K562 (cell line): ENCODE measurements at regions not wholly inside any gene's neighbourhood (a gene's known extent, or its start where the extent isn't known, plus 50 kb on each side); places are given as distances from the start of the nearest gene placed in this dataset.

Experiments used
- KLF6 ChIP-seq: fragments of 250-450 bp; sonication (Bioruptor Pico); IDR thresholded peaks from 2 replicates; pipeline ENCODE4 v1.4.0; 2020; ENCODE audit warnings: mild to moderate bottlenecking, moderate library complexity, borderline replicate concordance
- SAFB ChIP-seq: fragments of 200-400 bp; formaldehyde crosslinking; IDR thresholded peaks from 2 replicates; pipeline ENCODE4 v1.6.1; 2017; ENCODE audit warnings: low read depth, low read length, borderline replicate concordance
- SIRT6 ChIP-seq: IDR thresholded peaks from one replicate; pipeline ENCODE4 v1.6.1; 2012; ENCODE audit warnings: low read depth, mild to moderate bottlenecking, control low read depth, inconsistent platforms, low read length, moderate library complexity
- TF ChIP-seq, protein P1 (sequence below): fragments of 450-650 bp; IDR thresholded peaks from 2 replicates; pipeline ENCODE4 v1.6.1; 2016; ENCODE audit warnings: mild to moderate bottlenecking, moderate library complexity

DNA sequence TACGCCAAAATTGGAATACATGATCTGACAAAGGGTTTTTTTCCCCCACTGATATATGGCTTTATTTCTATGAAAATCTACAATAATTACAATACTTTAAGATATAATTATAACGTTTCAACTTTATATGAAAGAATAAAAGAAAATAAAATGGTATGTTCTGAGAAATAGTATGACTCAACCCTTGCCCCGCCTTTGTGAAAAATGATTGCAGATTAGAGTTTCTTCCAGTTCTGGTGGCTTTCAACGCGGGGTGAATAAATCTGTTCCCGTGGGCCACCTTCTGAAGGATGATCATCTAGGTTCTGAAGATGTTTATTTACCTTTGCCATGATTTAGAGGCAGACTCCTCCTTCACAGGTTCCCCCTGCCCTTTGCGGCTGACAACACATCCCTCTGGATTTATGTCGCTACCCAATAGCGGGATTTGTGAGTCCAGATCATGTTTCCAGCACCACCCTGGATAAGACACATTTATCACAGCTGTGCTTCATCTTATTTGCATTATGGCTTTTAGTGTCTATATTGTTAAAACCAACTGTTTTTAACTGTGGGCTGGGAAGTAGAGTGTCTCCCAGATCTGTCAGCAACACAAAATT lies 607.0 kb upstream of the KIRREL3 start:
- TF ChIP-seq SIRT6 (no peak), KLF6 (CRISPR knock-in tag) (no peak), SAFB (no peak)
- TF ChIP-seq, protein P1, sequence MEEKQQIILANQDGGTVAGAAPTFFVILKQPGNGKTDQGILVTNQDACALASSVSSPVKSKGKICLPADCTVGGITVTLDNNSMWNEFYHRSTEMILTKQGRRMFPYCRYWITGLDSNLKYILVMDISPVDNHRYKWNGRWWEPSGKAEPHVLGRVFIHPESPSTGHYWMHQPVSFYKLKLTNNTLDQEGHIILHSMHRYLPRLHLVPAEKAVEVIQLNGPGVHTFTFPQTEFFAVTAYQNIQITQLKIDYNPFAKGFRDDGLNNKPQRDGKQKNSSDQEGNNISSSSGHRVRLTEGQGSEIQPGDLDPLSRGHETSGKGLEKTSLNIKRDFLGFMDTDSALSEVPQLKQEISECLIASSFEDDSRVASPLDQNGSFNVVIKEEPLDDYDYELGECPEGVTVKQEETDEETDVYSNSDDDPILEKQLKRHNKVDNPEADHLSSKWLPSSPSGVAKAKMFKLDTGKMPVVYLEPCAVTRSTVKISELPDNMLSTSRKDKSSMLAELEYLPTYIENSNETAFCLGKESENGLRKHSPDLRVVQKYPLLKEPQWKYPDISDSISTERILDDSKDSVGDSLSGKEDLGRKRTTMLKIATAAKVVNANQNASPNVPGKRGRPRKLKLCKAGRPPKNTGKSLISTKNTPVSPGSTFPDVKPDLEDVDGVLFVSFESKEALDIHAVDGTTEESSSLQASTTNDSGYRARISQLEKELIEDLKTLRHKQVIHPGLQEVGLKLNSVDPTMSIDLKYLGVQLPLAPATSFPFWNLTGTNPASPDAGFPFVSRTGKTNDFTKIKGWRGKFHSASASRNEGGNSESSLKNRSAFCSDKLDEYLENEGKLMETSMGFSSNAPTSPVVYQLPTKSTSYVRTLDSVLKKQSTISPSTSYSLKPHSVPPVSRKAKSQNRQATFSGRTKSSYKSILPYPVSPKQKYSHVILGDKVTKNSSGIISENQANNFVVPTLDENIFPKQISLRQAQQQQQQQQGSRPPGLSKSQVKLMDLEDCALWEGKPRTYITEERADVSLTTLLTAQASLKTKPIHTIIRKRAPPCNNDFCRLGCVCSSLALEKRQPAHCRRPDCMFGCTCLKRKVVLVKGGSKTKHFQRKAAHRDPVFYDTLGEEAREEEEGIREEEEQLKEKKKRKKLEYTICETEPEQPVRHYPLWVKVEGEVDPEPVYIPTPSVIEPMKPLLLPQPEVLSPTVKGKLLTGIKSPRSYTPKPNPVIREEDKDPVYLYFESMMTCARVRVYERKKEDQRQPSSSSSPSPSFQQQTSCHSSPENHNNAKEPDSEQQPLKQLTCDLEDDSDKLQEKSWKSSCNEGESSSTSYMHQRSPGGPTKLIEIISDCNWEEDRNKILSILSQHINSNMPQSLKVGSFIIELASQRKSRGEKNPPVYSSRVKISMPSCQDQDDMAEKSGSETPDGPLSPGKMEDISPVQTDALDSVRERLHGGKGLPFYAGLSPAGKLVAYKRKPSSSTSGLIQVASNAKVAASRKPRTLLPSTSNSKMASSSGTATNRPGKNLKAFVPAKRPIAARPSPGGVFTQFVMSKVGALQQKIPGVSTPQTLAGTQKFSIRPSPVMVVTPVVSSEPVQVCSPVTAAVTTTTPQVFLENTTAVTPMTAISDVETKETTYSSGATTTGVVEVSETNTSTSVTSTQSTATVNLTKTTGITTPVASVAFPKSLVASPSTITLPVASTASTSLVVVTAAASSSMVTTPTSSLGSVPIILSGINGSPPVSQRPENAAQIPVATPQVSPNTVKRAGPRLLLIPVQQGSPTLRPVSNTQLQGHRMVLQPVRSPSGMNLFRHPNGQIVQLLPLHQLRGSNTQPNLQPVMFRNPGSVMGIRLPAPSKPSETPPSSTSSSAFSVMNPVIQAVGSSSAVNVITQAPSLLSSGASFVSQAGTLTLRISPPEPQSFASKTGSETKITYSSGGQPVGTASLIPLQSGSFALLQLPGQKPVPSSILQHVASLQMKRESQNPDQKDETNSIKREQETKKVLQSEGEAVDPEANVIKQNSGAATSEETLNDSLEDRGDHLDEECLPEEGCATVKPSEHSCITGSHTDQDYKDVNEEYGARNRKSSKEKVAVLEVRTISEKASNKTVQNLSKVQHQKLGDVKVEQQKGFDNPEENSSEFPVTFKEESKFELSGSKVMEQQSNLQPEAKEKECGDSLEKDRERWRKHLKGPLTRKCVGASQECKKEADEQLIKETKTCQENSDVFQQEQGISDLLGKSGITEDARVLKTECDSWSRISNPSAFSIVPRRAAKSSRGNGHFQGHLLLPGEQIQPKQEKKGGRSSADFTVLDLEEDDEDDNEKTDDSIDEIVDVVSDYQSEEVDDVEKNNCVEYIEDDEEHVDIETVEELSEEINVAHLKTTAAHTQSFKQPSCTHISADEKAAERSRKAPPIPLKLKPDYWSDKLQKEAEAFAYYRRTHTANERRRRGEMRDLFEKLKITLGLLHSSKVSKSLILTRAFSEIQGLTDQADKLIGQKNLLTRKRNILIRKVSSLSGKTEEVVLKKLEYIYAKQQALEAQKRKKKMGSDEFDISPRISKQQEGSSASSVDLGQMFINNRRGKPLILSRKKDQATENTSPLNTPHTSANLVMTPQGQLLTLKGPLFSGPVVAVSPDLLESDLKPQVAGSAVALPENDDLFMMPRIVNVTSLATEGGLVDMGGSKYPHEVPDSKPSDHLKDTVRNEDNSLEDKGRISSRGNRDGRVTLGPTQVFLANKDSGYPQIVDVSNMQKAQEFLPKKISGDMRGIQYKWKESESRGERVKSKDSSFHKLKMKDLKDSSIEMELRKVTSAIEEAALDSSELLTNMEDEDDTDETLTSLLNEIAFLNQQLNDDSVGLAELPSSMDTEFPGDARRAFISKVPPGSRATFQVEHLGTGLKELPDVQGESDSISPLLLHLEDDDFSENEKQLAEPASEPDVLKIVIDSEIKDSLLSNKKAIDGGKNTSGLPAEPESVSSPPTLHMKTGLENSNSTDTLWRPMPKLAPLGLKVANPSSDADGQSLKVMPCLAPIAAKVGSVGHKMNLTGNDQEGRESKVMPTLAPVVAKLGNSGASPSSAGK = no peak
